K562 (cell line): ENCODE measurements at regions not wholly inside any gene's neighbourhood (a gene's known extent, or its start where the extent isn't known, plus 50 kb on each side); places are given as distances from the start of the nearest gene placed in this dataset.

Experiments used
- ATAC-seq: fragments of 200-7000 bp; cut with Tn5 transposase; 3 replicates; pipeline ENCODE4 v1.9.1; 2020; ENCODE audit warnings: moderate library complexity
- BruUV-seq: library from RNA; stranded (reverse); fragments of 400-500 nt; replicated peaks from 2 replicates; lab custom pipeline; 2021; lab: Mats Ljungman, UMichigan
- CTCF ChIA-PET: fragments of 300-600 bp; formaldehyde crosslinking; extraction: SDS; loops from one replicate; lab custom pipeline; 2021; ENCODE audit warnings: low intra/inter-chr PET ratio; lab: Yijun Ruan, JAX
- POLR2A ChIA-PET: fragments of 300-600, 350-650 bp; sonication (Branson Sonifier 250); formaldehyde crosslinking; extraction: SDS; loops from one replicate; lab custom pipeline; 2021; ENCODE audit warnings: antibody characterized with exemption, inconsistent platforms; lab: Yijun Ruan, JAX
- DNase-seq, 4 experiments: peaks; one replicate each; pipeline versions ENCODE4 v3.0.0 to v3.0.0-alpha.2; 2011 to 2018; ENCODE audit warnings: low spot score in 3 of 4, mixed read lengths in 3 of 4; ENCODE audit errors: extremely low read depth in 1 of 4
- FAIRE-seq: peaks from 2 replicates; lab custom pipeline; 2011; peaks lifted over from hg19 to GRCh38; lab: Jason Lieb, UNC
- H2AFZ ChIP-seq: 2 replicates; pipeline ENCODE4 v1.6.0; 2011; ENCODE audit warnings: low read depth, low read length, control low read depth, inconsistent platforms
- H3K27ac ChIP-seq: fragments of 200-600 bp; 3 replicates; pipeline ENCODE4 v1.8.0; 2011; ENCODE audit warnings: low read depth, mild to moderate bottlenecking, control low read depth, inconsistent platforms, low read length, moderate library complexity, mixed read lengths; ENCODE audit errors: extremely low read depth
- H3K27me3 ChIP-seq, 2 experiments: fragments of 300-600 bp in 1 of 2; 2 replicates in 1 of 2; 3 replicates in 1 of 2; pipeline versions ENCODE4 v1.6.0 to v1.8.0; 2011; ENCODE audit warnings: inconsistent platforms in 2 of 2, low read length in 2 of 2, mild to moderate bottlenecking in 1 of 2, mixed read lengths in 1 of 2, moderate library complexity in 1 of 2; ENCODE audit not compliant: control insufficient read depth in 2 of 2, insufficient read depth in 2 of 2
- H3K36me3 ChIP-seq: fragments of 300-600 bp; 3 replicates; pipeline ENCODE4 v1.8.0; 2011; ENCODE audit warnings: mild to moderate bottlenecking, low read length, inconsistent platforms; ENCODE audit not compliant: control insufficient read depth, insufficient read depth
- H3K4me1 ChIP-seq, 2 experiments: fragments of 200-600 bp in 1 of 2; replicated peaks in 1 of 2; 2 replicates in 1 of 2; 3 replicates in 1 of 2; pipeline versions ENCODE4 v1.5.1 to v1.8.0; 2011; ENCODE audit warnings: inconsistent platforms in 2 of 2, low read length in 2 of 2, mild to moderate bottlenecking in 1 of 2, mixed read lengths in 1 of 2, moderate library complexity in 1 of 2; ENCODE audit not compliant: control insufficient read depth in 2 of 2, insufficient read depth in 2 of 2
- H3K4me2 ChIP-seq: 2 replicates; pipeline ENCODE4 v1.6.1; 2011; ENCODE audit warnings: low read length, control low read depth, inconsistent platforms, mixed read lengths; ENCODE audit not compliant: insufficient read depth
- H3K4me3 ChIP-seq: fragments of 200-600 bp; sonication (generic), shearing (Covaris generic); 2 replicates; pipeline ENCODE4 v1.5.1; 2016; ENCODE audit warnings: control low read depth, inconsistent platforms
- H3K79me2 ChIP-seq: fragments of 200-600 bp; 3 replicates; pipeline ENCODE4 v1.8.0; 2011; ENCODE audit warnings: low read length, inconsistent platforms; ENCODE audit not compliant: control insufficient read depth, insufficient read depth
- H3K9ac ChIP-seq, 2 experiments: 2 replicates each; pipeline versions ENCODE4 v1.6.0 to v1.6.1; 2011; ENCODE audit warnings: low read depth in 2 of 2, low read length in 2 of 2, control low read depth in 1 of 2, inconsistent platforms in 1 of 2, mild to moderate bottlenecking in 1 of 2, mixed read lengths in 1 of 2; ENCODE audit not compliant: insufficient read depth in 1 of 2
- H3K9me1 ChIP-seq: one replicate; pipeline ENCODE4 v1.6.0; 2011; ENCODE audit warnings: inconsistent platforms, mild to moderate bottlenecking, low read length, moderate library complexity; ENCODE audit not compliant: control insufficient read depth, insufficient read depth
- H3K9me3 ChIP-seq: replicated peaks from 2 replicates; pipeline ENCODE4 v1.5.1; 2011; ENCODE audit warnings: low read depth, low read length, inconsistent platforms; ENCODE audit not compliant: control insufficient read depth, insufficient read depth
- H4K20me1 ChIP-seq: replicated peaks from 2 replicates; pipeline ENCODE4 v1.6.1; 2011; ENCODE audit warnings: low read length, inconsistent platforms, mixed read lengths; ENCODE audit not compliant: control insufficient read depth, insufficient read depth
- CBFA2T2 ChIP-seq: fragments of 450-650 bp; conservative IDR thresholded peaks from 2 replicates; pipeline ENCODE4 v1.6.1; 2017; ENCODE audit warnings: mild to moderate bottlenecking
- GATAD2B ChIP-seq: fragments of 450-650 bp; IDR thresholded peaks from 2 replicates; pipeline ENCODE4 v1.6.1; 2017; ENCODE audit warnings: mild to moderate bottlenecking, borderline replicate concordance
- GTF2B ChIP-seq: IDR thresholded peaks from 2 replicates; pipeline ENCODE4 v1.6.1; 2011; ENCODE audit not compliant: insufficient read length; ENCODE audit errors: extremely low read depth
- HMBOX1 ChIP-seq: sonication (generic); IDR thresholded peaks from 2 replicates; pipeline ENCODE4 v1.6.1; 2016
- KAT8 ChIP-seq: fragments of 450-650 bp; IDR thresholded peaks from 2 replicates; pipeline ENCODE4 v1.6.1; 2016; ENCODE audit warnings: low read depth, mild to moderate bottlenecking
- KLF1 ChIP-seq: fragments of 450-650 bp; IDR thresholded peaks from 2 replicates; pipeline ENCODE4 v1.6.1; 2016; ENCODE audit warnings: missing genetic modification characterization, missing compliant biosample characterization
- MTA3 ChIP-seq: fragments of 450-650 bp; formaldehyde crosslinking; IDR thresholded peaks from 2 replicates; pipeline ENCODE4 v1.6.1; 2017; ENCODE audit warnings: mild to moderate bottlenecking, borderline replicate concordance
- POLR3G ChIP-seq: IDR thresholded peaks from 2 replicates; pipeline ENCODE4 v1.6.1; 2011; ENCODE audit not compliant: insufficient read length, insufficient replicate concordance; ENCODE audit errors: extremely low read depth
- SMARCC2 ChIP-seq: fragments of 450-650 bp; IDR thresholded peaks from 2 replicates; pipeline ENCODE4 v1.6.1; 2017; ENCODE audit warnings: antibody characterized with exemption, moderate library complexity, mild to moderate bottlenecking, low read depth
- ZHX1 ChIP-seq: fragments of 150-350 bp; conservative IDR thresholded peaks from 2 replicates; pipeline ENCODE4 v1.6.1; 2014; ENCODE audit warnings: low read length
- ZMIZ1 ChIP-seq, 2 experiments: fragments of 150-350 bp in 1 of 2; IDR thresholded peaks; 2 replicates each; pipeline ENCODE4 v1.6.1; 2012 to 2016; ENCODE audit warnings: low read depth in 2 of 2, low read length in 2 of 2, mild to moderate bottlenecking in 1 of 2, moderate library complexity in 1 of 2
- WGBS: fragments of 100-300 bp; shearing (Covaris generic); methylation state at CpG from one replicate; pipeline ENCODE4 v1.1.6; 2016; ENCODE audit warnings: low coverage, mixed read lengths; ENCODE audit not compliant: insufficient coverage; ENCODE audit errors: missing lambda C conversion rate; 5-methylcytosine and 5-hydroxymethylcytosine counted together
- in situ Hi-C: fragments of 300-500 bp; cut with MboI; formaldehyde crosslinking; loops from 4 replicates; pipeline ENCODE4 v1.15.0; 2018; ENCODE audit warnings: inconsistent platforms, mixed read lengths
- intact Hi-C: fragments of 100-400 bp; cut with micrococcal nuclease; formaldehyde crosslinking; loops from 2 replicates; pipeline ENCODE4 v1.14.2; 2022
- TF ChIP-seq, protein P1 (sequence below): fragments of 250-450 bp; sonication (Bioruptor Pico); IDR thresholded peaks from 2 replicates; pipeline ENCODE4 v1.9.0; 2021; ENCODE audit warnings: mild to moderate bottlenecking

DNA sequence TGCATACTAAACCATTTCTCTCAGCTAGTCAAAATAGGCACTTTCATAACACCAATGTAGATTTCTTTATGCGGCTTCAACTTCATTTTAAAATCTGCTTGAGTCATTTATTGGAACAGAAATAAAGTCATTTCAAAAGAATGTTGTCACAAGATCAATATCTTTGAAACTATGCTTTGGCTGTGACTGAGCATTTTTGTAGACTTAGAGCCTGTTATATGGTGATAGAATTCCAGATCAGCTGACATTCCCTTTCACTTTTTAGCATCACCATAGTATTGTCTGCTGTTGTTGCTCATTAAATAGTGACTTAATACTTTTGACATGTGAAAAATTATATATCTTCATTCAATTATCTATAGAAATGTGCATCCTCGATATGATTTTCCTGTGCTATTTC, 279.2 kb upstream of the PRR20A start (continued):
- no peak for TF ChIP-seq ZMIZ1 (IDR thresholded peaks at IDR 0.05; ENCODE audit: low read depth in 2 of 2, low read length in 2 of 2)

DNA sequence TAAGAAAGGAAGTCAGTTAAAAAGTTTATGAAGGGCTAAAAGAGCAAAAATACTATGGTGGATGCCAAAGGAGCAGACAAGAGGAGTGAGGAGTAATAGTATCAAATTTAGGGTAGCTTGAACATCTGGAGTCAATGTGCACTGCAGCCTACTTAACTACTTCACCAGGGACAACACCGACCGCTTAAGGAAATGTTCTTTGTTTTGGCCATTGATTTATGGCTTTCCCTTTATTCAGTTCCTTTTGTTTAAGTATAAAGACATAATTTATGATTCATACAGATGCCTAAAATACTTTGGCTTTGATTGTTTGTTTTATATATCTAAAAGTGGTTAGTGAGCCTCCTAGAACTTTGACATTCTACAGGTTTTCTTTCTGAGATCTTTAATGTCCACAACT, 276.3 kb upstream of the PRR20A start:
- FAIRE-seq (no peak), ATAC-seq (no peak), DNase-seq (no peak)
- Histone ChIP-seq H3K27ac (no peak overlapping the region), H2AFZ (no peak overlapping the region), H3K79me2 (no peaks in the 10 kb centered on the region), H3K9ac (no peak overlapping the region), H4K20me1 (no peaks in the 10 kb centered on the region), H3K9me3 (no peaks in the 10 kb centered on the region), H3K27me3 (no peaks in the 10 kb centered on the region), H3K9me1 (no peaks in the 10 kb centered on the region), H3K4me1 (no peaks in the 10 kb centered on the region), H3K4me3 (no peak overlapping the region), H3K4me2 (no peak overlapping the region), H3K36me3 (no peaks in the 10 kb centered on the region)
- CTCF ChIA-PET: no interaction called here
- BruUV-seq: no TSS peak
- in situ Hi-C loops (no loop called here), intact Hi-C loops (no loop called here)
- WGBS: 0% methylated on average over 2 of the region's 2 CpGs
- POLR2A ChIA-PET: no interaction called here
- TF ChIP-seq KAT8 (no peak), CBFA2T2 (no peak), SMARCC2 (no peak), ZHX1 (no peak), HMBOX1 (no peak), KLF1 (no peak), GTF2B (no peak), GATAD2B (no peak), MTA3 (no peak), POLR3G (no peak)
- TF ChIP-seq, protein P1, sequence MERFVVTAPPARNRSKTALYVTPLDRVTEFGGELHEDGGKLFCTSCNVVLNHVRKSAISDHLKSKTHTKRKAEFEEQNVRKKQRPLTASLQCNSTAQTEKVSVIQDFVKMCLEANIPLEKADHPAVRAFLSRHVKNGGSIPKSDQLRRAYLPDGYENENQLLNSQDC (CRISPR knock-in tag): no peak
